COLO829 (cell line): ENCODE measurements at regions not wholly inside any gene's neighbourhood (a gene's known extent, or its start where the extent isn't known, plus 50 kb on each side); places are given as distances from the start of the nearest gene placed in this dataset.

Source experiments
- DNase-seq: peaks from one replicate; pipeline ENCODE4 v3.0.0; 2012; ENCODE audit warnings: low spot score

DNA sequence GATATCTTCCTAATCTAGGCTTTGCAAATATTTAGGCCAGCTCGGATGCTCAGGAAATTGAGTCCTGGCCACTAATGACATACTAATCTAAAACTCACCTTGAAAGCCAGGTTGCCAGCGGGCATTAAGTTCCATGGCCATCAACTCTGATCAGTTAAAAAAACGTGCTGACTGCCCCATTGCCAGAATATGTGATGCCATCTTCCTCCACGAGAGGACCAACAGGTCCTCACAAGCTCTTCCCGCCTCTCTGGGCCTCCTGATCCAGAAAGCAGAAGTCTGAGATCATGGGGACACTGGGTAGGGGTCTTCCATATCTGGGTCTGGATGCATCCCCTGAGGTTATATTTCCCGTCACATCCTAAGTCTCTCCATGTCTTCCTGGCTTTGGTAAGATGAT is 311.3 kb downstream of the TCERG1L start:
- DNase-seq, result no peak

DNA sequence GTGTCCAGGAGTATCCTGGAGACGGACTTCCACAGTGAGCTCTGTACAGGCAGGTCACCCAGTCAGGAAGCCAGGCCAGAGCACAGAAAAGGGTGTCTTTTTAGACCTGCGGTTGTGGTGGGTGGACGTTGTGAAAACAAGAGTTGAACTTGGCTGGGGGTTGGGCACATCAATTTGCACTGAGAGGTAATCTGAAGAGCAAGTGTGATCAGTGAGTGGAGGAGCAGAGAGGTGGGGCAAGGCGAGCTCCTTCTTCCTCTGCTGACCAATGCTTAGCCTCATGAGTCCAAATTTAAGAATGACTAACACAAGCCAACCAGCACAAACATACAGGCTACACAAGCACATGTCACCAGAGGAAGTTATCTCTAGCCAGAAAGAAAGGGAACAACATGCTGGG is 310.8 kb downstream of the TCERG1L start:
- no peak for DNase-seq

DNA sequence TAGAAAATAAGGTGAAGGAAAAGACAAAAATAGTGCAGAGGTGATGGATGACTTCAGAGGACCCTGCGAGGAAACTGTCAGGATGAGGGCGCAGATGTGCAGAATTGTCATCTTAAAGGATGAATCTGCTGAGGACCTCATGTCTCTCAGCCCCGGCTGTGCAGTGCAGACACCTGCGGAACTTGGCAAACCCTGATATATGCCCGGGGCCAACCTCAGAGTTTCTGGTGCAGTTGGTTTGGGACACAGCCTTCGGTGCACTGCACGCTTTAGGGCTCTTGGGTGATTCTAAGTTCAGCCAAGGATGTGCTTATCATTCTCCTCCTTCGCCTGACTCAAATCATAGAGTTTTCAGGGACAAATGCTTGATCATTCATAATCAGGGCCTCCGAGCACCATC is 310.1 kb downstream of the TCERG1L start:
- DNase-seq, result no peak

DNA sequence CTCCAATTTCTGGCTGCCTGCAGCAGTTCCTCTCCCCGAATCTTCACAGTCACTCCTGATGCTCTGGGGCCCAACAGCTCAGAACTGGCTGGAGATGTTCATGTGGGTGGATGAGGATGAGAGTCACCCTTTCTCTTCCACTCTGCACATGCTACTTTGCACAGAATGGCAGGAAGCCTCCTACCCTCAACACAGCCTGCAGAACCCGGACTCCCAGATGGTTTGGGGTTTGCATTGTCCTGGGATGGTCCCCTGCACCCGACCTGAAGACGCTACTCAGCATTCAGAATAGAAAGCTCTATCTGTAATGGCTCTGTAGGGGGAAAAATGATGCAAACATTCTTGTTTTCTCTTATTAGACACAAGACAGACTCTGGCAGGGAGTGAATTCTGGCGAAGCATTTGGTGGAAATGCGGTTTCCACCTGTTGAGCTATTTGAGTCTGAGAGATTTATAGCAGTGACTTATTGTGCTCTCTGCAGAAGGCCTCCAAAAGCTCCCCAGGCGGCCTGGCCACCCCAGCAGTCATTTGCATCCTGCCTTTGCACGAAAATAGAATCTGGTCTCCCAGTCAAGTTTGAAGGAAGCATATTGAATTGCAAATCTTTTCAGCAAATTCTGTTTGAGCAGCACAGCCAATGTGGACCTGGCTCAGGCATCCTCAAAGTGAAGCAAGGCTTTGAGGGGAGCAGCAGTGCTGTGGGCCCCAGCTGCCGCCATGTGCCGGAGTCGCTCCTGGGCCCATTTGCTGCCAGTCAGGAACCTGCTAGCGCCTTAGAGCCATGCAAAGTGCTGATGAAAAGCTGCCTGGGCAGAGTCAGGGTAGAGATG is 309.3 kb downstream of the TCERG1L start:
- DNase-seq, result no peak

DNA sequence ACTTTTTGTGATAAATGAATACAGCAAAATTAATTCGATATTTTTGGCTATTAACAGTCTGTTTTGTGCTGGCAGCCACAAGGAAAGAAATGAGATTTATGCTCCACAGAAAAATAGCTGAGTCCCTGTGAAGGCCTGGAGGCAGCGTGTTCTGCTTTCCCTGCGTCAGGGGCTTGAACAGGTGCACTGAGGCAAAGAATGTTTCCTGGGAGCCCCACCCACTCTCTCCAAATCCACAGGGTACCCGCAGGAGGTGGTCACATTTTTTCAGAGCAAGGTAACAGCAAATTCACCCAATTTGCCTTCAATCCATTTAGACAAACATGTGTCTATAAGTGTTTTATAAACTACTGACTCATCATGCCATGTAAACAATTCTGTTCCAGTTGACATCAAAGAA is 308.1 kb downstream of the TCERG1L start:
- no peak for DNase-seq

DNA sequence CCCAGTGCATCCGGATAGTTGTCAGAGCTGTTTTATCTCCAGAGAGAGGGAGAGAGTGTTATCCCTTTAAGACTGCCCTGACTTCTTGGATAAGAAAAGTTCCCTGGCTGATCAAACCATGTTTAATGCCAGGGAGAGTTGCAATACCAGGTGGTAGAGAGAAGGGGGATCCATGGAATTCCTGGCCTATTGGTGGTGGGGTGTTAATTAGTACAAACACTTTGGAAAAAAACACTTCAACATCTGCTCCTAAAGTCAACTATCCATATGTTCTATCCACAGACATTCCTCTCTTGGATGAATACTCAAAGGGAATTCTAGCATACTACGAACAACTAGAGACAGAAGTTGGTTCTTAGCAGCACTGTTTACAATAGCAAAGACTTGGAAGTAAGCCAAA is 307.2 kb downstream of the TCERG1L start:
- DNase-seq, result no peak

DNA sequence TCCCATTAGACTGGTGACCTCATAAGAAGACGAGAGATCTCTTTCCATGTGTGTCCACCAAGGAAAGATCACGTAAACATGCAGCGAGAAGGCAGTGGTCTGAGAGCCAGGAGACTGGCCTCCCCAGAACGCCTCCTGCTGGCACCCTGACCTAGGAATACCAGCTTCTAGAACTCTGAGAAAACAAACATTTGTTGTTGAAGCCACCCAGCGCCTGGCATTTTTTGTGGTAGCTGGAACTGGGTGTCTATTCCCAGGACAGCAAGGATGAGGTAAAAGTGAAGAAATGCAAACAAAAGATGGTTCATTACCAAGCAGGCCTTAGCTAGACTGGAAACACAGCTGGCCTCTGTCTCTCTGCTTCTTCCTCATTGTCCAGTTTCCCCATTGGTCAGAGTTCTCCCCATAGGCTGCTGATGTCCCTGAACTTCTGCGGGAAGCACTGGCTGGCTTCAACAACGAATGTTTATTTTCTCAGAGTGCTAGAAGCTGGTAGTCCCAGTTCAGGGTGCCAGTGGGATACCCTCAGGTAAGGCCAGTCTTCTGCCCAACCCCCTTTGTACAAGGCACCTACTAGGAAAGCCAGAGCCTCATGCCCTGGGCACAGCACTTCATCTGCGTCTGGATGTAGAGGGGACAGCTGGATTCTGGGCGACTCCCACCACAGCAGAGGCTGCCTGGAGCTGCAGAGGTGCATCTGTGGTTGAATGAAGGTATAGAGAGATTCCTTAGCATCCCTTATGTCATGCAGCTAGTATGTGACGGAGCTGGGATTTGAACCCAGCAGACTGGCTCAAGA is 304.9 kb downstream of the TCERG1L start:
- no peak for DNase-seq

DNA sequence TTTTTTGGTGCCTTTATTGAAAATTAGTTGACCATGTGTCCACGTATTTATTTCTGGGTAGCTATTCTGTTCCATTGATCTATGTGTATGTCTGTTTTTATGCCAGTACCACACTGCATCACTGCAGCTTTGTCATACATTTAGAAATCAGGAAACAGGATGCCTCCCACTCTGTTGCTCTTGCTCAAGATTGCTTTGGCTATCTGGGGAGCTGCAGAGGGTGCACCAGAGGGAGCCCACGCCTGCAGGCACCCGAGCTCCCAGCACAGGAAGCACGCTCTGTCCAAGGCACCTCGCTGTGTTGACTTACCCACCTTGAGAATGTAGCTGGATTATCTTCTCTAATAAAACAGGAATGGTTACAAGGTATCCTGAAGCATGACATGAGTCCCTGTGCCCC is 301.7 kb downstream of the TCERG1L start:
- DNase-seq, result no peak

DNA sequence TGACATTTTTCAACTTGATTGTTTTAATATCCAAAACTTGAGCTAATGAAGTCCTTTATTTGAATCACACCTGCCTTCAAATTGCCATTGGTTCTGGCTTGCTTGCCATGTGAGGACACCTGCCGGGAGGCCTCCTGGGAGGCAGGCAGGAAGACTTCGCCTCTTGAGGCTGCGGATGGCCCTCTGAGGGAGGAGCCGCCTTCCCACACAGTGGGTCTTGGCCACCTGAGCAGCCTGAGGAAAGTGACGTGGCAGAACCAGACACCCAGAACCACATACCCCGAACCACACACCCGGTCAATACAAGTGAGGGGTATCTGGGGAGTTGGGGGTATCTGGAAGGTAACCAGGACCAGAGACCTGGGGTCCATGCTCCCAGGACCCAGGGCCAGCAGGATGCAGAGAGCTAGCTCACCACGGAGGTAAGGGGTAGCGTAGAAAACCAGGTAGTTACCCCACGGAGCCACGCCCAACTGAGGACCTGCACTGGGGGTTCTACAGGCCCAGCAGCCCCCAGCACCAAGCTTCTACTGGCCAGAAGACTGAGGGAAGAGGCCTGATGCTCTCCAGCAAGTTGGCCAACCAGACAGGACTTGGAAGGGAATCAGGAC is 300.5 kb downstream of the TCERG1L start:
- DNase-seq, result no peak

DNA sequence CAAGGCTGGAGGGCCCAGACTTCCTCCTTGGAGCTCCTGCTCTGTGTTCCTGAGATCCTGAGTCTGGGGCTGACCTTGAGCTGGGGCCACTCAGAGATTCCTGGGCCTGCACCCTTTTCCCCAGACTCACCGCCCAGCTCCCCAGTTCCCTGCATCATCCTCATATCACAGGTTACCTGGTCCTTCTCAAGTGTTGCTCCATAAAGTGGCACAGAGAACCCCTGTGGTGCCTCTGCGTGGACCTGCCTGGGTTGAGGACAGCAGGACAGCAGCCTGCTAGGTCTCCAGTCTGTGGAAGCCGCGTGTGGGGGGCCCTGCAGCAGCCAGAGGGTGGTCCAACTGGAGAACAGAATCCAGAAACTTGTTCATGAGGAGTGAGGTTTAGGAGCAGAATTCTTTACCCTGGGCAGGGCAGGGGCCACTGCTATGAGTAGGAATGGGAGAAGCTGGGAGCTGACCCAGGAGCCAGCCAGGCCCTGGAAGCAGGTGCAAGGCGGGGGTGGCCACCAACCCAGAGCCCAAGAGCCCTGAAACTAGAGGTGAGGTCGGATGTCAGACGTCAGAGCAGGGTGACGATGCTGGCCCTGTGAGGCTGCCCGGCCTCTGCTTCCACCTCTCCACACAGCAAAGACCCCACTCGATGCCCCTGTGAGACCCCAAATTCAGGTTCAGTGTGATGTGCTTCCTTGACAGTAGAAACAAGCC is 299.4 kb downstream of the TCERG1L start:
- DNase-seq, result no peak

DNA sequence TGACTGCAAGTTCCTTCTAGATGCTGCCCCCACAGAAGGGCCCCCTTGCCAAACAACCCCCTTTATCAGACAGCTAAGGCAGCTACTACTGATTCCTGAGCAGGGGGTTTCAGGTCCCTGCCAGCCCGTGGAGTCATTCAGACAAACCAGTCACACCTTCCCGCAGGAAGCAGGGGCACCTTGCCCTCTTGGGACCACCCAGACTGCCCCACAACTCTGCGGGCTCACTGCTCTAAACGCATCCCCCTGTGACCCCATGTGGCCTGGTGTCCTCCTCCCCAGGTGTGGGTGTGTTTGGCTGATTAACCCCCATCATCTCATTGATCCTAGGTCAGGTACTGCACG is 298.9 kb downstream of the TCERG1L start:
- no peak for DNase-seq

DNA sequence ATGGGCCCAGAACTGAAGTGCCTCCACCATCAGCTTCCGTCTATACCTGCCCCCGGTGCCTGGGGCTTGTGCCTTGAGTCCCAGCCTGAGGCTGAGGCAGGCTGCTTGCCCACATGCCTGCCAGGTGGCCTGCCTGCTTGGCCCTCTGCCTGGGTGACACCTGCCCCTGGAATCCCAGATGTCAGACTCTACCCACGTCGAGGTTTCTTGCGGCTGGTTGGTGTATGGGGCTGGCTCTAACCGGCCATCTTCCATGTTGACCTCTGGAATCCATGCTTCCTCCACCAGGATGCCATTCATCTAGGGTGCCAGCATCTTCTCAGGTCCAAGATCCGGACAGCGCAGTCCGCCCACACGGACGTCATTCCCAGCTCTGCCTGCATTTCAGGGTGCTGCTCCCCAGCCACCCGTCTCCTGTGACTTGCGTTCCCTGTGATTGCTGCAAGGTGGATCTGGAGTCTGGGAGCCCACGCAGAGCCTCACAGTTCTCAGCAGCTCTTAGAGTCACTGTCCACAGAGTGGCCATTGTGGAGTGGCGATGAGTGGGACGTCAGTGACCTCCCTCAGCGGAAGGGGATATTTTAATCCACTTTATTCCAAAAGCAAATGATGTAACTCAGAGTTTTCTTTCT is 298.1 kb downstream of the TCERG1L start:
- no peak for DNase-seq

DNA sequence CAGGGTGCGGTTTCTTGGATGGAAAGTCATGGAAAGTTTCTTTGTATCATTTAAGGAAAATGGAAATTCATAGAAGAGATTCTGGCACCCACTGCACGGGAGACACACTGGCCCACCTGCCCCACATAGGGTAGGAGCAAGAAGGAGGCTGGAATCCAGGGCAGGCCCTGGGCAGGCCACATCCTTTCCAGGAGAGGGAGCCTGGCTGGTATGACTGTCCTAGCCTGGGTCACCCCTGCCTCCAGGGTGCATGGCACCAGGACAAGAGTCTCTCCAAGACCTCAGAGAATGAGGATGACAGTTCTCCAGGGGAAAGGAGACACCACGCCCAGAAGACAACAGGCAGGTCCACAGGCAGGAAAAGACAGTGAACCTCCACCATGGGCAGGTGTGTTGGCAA is 297.2 kb downstream of the TCERG1L start:
- DNase-seq, result no peak

DNA sequence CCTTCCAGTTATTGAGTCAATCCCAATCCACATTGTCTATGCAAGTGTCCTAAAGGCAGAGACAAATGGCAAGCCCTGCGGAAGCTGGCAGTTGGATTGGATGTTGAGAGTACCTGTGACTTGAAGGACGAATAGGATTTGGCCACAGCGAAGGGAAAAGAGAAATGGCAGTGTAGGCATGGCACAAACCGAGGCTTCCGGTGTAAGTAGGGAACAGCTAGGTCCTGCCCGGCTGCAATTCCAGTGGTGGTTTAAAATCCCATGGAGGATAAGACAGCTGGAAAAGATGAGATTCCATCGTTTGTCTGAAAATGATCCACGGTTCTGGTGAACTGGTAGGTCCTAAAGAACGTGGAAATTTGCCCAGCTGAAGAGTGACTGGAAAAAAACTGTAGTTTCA is 296.2 kb downstream of the TCERG1L start:
- DNase-seq, result no peak

DNA sequence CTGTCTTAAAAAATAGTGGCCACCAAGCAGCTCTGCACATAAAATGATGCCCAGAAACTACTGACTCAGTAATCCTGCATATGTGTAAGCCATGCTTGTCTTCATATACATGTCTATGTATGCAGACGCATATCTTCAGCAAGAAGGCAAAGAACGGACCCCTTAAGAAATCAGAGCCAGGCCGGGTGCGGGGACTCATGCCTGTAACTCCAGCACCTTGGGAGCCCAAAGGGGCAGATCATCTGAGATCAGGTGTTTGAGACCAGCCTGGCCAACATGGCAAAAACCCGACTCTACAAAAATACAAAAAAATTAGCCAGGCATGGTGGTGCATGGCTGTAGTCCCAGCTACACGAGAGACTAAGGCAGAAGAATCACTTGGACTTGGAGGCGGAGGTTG is 295.0 kb downstream of the TCERG1L start:
- no peak for DNase-seq

DNA sequence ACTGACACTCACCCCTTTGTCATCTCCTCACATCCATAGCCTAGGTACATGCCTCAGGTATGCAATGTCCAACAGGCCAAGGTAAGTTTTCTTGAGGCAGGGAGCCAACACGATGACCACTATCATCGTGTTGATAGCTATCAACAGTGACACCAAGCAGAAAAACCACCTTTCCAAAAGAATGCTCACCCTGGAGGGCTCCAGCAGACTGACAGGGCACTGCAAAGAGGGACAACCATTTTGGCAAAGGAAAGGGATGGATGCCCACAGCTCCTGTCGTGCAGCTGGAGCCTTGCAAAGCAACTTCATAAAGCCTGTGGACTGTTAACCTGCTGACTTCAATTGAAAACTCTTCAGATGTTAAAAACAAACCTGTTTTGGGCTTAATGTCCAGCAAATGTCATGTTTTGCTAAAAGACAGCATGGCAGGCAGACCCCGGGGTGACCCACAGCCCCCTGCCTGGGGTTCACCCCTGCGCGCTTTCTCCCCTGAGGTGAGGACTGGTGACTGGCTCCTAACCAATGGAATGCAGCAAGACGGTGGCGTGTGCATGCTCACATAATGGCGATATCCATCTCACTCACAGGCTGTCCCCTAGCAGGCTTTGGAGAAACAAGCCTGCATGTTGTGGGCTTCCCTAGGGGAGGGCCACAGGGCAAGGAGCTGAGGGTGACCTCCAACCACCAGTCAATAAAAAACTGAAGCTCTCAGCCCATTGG is 293.8 kb downstream of the TCERG1L start:
- DNase-seq, result no peak

DNA sequence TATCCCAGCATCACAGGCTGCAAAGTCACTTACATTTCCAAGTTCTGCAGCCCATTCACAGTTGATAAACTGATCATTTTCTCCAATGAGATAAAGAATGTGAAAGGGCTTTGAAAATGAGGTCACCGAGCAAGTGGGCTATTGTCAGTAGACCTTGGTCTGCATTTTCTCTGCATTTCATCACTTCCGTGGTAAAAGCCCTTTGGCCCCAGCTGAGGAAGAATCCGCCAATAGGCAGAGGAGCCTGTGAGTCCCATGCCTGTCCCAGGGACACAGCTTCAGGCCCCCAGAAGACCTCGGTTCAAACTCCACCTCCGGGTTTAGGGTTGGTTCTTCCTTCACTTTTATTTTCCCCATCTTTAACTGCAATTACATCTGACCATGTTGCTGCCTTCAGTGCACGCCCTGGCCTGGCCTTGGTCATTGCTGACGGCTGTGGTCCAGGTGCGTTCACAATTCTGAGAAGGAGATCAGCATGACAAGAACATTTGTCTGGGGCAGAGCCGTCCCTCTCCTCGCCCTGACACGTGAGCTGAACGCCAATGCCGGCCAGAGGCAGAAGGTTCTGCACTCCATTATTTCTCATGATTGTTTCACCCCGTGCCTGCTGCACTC is 292.5 kb downstream of the TCERG1L start:
- DNase-seq, result no peak

DNA sequence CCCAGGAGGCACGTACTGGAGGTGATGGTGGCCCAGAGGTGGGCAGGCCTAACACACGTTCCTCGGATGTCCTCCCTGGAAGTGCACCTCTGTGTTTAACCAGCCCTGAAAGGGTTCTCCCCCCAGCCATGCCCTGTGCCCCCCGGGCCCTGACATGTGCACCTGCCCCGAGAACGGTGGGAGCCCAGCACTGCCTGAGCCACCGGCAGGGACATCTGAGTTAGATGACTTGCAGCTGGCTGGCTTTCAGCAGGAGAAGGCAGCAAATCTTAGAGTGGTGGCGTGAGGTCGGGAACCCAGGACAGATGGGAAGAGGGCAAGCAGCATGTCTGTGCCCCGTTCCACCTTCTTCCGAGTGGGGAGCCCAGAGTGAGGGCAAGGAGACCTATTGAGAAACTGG is 291.8 kb downstream of the TCERG1L start:
- no peak for DNase-seq

DNA sequence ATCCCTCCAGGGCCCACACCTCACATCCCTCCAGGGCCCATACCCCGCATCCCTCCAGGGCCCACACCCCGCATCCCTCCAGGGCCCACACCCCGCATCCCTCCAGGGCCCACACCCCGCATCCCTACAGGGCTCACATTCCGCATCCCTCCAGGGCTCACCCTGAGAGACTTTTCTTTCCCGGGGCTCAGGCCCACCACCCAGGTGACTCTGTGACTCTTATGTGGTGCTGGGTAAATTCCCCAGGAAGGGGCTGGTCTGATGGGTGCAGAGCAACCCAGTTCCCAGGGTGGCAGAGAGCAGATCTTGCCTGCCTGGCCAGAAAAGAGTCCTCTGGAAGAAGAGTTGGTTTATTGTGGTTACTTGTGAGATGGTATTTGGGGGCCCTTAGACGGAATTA is 290.7 kb downstream of the TCERG1L start:
- DNase-seq, result no peak

DNA sequence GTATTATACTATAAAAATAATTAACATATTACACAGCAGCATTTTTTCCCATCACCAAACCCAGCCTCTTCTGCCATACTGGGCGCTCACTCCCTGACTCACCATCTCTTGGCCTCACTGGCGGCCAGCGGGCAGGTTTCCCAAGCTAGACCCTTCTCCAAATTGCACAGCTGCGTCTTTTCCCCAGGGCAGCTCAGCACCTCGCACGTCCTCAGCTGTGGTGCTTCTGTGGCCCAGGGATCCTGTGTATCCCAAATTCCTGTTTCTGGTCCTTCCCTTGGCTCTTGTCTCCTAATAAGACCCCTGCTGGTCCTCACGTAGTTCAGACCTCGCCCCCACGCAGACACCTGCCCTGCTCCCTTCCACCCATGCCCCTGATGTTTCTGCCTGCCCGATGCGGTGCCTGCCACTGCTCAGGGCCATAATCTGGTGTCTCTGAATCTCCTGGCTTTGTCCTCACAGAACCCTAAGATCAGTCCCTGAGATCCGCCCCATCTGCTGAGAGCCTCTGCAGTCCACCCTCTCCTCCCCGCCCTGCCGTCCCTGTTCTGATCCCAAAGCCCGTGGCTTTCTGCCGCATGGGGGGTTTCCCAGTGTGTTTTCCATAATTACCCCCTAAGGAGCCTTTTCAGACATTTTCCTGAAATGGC is 290.1 kb downstream of the TCERG1L start:
- DNase-seq, result no peak

DNA sequence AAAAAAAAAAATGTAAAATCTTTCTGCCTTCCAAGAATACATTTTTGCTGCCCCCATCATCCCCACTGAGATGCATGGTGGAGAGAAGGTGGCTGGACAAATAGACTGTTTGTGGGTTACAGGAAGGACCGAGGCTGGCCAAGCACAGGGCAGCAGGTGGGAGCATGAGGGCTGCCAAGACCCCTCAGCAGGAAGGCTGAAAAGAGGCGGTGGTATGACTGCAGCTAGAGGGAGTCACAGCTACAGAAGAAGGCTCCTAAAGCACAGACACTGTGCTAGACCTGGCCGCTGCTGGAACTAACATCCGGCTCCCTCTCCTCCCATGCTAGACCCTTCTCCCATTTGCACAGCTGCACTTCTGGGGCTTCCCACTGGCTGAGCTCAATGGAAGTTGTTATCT is 289.6 kb downstream of the TCERG1L start:
- no peak for DNase-seq
